ENCODE measurements at regions not wholly inside any gene's neighbourhood (a gene's known extent, or its start where the extent isn't known, plus 50 kb on each side); places are given as distances from the start of the nearest gene placed in this dataset.

DNA sequence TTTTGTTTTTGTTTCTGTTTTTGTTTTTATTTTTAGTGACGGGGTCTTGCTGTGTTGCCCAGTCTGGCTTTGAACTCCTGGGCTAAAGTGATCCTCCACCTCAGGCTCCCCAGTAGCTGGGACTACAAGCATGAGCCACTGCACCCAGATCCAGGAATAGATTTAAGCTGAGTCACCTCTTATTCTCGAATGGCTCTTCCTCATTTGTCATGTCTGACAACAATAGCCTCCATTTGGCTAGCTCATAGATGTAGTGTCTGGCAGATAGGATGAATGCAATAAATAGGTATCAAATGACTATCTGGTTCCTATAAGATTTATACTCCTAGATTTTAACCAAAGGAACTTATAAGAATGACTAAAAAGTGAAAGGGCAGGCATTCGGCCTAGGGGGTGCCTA lies 172.9 kb downstream of the TMEM26 start:
- TF ChIP-seq CTCF (IDR thresholded peaks at IDR 0.05) (no peak), POLR2AphosphoS5 (IDR thresholded peaks at IDR 0.05) (no peak), POLR2A (IDR thresholded peaks at IDR 0.05) (no peak), EP300 (IDR thresholded peaks at IDR 0.05) (no peak)

Measured in suprapubic skin (tissue), 4 donors.